Bronchial epithelial cell (primary cell): ENCODE measurements at regions not wholly inside any gene's neighbourhood (a gene's known extent, or its start where the extent isn't known, plus 50 kb on each side); places are given as distances from the start of the nearest gene placed in this dataset.

ENCODE experiments used
- DNase-seq: peaks from one replicate; pipeline ENCODE4 v3.0.0-alpha.2; 2010; ENCODE audit warnings: low read depth
- FAIRE-seq: peaks from 2 replicates; lab custom pipeline; 2011; peaks lifted over from hg19 to GRCh38; lab: Jason Lieb, UNC
- H3K27me3 ChIP-seq: 2 replicates; pipeline ENCODE4 v1.5.1; 2011; ENCODE audit warnings: low read length; ENCODE audit not compliant: control insufficient read depth, insufficient read depth
- H3K36me3 ChIP-seq: 2 replicates; pipeline ENCODE4 v1.5.1; 2011; ENCODE audit warnings: low read length; ENCODE audit not compliant: control insufficient read depth, insufficient read depth
- H3K4me3 ChIP-seq: 2 replicates; pipeline ENCODE4 v1.5.1; 2011; ENCODE audit warnings: mild to moderate bottlenecking, low read depth, low read length, control low read depth
- TF ChIP-seq, protein P1 (sequence below): IDR thresholded peaks from 2 replicates; pipeline ENCODE4 v1.5.1; 2011; ENCODE audit warnings: mild to moderate bottlenecking, moderate library complexity, low read length, control low read depth, inconsistent platforms; ENCODE audit not compliant: insufficient read depth, severe bottlenecking

DNA sequence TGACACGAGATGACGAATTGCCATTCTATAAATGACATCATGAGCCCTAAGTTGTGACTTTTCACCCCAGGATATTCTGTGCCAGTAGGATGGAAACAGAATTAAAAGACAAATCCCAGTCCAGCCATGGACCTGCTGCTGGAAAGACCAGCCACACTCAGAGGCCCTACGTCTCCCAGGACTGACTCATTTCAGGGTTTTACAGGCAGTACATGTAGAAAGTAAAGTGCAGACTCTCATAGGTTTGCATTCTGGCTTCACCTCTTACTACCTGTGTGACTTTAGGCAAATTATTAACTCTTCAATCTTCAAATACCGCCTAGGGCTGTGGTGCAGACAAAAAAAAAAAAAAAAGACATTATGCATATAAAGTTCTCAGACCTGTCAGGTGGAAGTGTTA is 188.8 kb downstream of the NEBL start:
- Histone ChIP-seq H3K36me3 (no peaks in the 10 kb centered on the region), H3K27me3 (no peaks in the 10 kb centered on the region), H3K4me3 (no peak overlapping the region)
- FAIRE-seq, result no peak
- DNase-seq, result no peak
- TF ChIP-seq, protein P1, sequence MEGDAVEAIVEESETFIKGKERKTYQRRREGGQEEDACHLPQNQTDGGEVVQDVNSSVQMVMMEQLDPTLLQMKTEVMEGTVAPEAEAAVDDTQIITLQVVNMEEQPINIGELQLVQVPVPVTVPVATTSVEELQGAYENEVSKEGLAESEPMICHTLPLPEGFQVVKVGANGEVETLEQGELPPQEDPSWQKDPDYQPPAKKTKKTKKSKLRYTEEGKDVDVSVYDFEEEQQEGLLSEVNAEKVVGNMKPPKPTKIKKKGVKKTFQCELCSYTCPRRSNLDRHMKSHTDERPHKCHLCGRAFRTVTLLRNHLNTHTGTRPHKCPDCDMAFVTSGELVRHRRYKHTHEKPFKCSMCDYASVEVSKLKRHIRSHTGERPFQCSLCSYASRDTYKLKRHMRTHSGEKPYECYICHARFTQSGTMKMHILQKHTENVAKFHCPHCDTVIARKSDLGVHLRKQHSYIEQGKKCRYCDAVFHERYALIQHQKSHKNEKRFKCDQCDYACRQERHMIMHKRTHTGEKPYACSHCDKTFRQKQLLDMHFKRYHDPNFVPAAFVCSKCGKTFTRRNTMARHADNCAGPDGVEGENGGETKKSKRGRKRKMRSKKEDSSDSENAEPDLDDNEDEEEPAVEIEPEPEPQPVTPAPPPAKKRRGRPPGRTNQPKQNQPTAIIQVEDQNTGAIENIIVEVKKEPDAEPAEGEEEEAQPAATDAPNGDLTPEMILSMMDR, result no peak

DNA sequence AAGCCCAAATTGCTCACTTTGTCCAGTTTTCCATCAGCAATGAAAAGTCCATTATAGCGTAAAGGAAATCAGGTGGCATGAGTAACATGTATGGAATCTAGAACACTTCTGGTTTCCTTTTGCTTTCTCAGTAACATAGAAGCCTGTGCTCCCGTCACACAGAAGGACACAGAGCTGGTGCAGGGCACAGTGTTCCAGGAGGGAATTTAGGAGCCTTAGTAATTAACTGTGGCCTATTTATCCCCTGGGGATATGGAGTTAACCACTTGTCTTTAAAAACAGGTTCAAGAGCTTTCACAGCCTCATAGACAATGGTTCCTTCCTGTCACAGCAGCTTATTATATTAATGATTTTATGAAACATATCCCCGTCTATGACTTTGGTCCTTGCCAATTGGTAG is 189.9 kb downstream of the NEBL start:
- H3K27me3 ChIP-seq, result no peaks in the 10 kb centered on the region
- no peaks in the 10 kb centered on the region for H3K36me3 ChIP-seq
- no peak for FAIRE-seq
- DNase-seq, result no peak
- no peak overlapping the region for H3K4me3 ChIP-seq
- TF ChIP-seq, protein P1, result no peak

DNA sequence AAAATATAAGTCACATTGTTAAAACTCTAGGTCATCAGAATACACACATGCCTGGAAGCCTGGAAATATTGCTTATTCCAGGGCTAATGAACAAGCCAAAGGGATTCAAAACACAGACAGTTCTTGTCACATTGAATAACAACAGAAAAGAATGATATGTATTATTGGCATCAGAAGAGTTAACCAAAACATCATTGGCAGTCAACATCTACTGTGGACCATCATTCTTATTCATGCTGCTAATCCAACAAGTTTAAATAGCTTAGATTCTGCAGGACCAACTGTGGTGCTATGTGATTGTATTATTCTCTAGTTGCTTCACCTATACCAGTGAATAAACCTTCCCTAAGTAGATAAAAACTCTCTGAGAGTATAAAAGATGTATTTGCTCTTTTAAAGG is 198.3 kb downstream of the NEBL start:
- Histone ChIP-seq H3K27me3 (no peaks in the 10 kb centered on the region), H3K36me3 (no peaks in the 10 kb centered on the region), H3K4me3 (no peak overlapping the region)
- no peak for DNase-seq
- no peak for FAIRE-seq
- TF ChIP-seq, protein P1, result no peak

DNA sequence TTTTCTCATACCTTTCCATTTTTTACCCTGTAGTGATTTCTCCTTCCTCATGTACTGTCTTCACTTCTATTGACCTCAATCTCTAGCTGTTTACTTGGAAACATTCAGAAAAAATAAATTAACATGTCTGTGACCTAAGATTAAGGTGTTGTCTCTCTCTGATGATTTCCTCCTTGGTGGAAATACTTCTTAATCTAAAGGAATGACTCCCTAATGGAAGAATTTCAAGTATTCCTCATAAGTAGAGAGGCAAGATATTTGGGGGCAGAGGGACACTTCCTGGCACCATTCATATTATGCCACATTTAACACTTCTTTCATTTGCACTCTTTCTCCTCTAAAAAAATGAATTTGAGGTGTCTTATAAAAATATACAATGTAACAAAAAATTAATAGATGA is 202.8 kb downstream of the NEBL start:
- FAIRE-seq, result no peak
- DNase-seq, result no peak
- no peaks in the 10 kb centered on the region for H3K27me3 ChIP-seq
- no peak overlapping the region for H3K4me3 ChIP-seq
- H3K36me3 ChIP-seq, result no peaks in the 10 kb centered on the region
- TF ChIP-seq, protein P1, result no peak

DNA sequence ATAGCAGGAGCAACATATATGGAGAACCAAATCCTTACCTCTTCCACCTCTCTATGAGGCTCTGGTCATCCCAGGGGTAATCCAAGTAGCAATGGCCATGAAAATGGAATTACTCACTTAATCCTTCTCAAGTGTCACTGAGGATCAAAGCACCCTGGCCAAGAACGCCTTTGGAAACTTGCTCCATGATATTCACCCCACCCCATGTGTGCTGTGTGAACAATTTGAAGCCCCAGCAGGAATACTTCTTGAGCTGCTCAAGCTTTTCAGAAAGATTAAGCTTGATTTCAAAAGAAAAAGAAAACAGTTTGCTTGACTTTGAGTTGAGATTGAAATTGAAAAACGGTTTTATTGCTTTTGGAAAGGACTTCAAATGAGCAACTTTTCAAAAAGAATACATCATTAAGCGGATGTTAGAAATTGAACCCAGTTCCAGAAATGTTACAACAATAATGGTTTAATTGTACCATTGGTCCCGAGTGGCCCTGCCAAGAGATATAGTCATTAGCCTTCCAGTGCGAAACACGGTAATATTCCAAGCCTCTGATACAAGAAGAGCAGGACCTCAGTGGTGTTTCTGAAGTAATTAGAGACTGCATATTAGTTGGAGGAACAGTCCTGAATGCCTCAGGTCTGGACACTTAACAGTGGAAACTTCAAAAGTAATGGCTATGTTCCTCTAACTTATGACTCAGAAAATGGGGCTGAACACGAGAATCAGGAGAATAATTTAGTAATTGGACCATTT is 208.1 kb downstream of the NEBL start:
- H3K36me3 ChIP-seq, result no peaks in the 10 kb centered on the region
- DNase-seq, result no peak
- no peak for FAIRE-seq

More for the DNA sequence above, 208.1 kb downstream of the NEBL start:
- Histone ChIP-seq H3K27me3 (no peaks in the 10 kb centered on the region), H3K4me3 (no peak overlapping the region)
- TF ChIP-seq, protein P1, result no peak
